NCI-H128 (cell line): ENCODE measurements at regions not wholly inside any gene's neighbourhood (a gene's known extent, or its start where the extent isn't known, plus 50 kb on each side); places are given as distances from the start of the nearest gene placed in this dataset.

Experiments used
- DNase-seq: peaks from one replicate; lab custom pipeline; 2025; ENCODE audit not compliant: unreplicated experiment; lab: John Stamatoyannopoulos, UW

DNA sequence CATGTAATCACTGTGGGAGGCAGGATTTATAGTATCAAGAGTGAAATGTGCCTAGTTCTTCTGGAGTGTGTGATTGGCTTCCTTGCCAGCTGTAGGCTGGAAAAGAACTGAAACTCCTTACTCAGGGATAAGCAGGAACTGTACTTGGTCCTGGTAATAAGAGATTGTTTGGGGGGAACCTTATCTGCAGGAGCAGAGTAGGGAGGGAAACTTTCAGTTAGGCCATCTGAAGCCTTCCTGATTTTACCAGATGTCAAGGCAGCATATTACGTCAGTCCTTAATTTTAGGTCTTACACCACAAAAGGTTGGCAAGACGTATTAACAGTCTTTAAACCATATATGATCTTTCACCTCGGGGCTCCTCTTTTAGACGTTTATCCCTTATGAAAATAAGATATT is 231.5 kb upstream of the FMR1 start:
- no peak for DNase-seq

DNA sequence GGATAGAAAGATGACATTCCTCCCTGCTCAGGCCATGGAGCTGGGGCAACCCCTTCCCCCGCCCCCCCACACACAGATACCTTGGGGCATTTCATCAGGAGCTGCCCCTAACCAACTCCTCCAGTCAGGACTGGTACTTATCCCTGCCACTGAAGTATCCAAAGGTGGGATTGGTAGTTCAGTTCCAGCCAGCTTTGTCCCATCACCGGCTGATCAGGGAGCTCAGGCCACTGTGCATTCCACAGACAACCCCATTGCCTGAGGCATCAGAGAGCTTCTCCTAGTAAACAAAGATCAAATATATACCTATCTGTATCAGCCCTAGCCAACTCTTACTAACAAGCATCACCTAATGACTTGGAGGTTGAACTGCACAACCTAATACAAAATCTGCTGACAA is 218.2 kb upstream of the FMR1 start:
- no peak for DNase-seq

DNA sequence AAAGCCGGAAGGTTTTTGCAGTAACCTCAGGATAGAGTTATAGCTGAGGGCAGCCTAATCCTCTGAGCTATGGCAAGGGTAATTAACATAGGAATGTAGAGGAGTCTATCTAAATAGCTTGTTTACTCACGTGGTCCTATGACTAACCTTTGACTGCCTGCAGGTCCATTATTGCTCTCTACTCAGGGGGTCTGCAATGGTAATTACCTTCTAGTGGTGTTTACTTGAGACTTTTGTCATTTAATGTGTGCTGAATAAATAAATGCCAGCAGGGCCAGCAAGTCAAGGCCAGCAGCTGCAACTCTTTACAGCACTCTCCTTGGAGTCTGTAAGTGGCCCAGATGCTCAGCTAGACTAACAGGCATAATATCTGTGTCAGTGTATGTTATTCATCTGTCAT is 212.7 kb upstream of the FMR1 start:
- no peak for DNase-seq

DNA sequence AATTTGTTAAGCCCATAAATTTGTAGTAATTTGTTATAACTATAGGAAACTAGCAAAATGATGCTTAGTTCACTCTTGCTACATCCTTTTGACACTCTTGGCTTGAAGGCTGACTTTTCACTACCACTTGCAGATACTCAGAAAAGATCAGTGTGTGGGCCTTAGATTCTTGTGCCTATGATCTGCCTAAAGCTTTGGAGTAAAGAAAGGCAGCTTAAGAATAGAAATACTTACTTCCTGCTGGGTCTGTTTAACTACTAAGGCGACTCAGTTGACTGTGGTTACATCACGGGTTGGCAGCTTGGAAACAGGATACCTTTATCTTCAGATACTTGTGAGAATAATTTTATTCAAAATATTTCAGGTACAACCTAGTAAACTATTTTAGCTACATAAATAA is 201.4 kb upstream of the FMR1 start:
- no peak for DNase-seq

DNA sequence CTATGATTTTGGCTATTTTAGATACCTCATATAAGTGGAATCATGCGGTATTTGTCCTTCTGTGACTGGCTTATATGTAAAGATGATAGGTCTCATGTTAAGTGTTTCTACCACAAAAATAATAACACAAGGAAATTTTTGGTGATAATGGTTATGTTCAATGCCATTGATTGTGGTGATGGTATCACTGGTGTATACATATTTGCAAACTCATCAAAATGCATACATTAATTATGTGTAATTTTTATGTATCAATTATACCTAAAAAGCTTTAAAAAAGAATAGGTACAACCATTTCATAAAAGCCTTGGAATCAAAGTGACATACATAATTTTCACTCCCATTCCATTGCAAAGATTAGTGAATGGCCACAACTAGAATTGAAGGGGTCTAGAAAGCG is 178.3 kb upstream of the FMR1 start:
- DNase-seq, result no peak

DNA sequence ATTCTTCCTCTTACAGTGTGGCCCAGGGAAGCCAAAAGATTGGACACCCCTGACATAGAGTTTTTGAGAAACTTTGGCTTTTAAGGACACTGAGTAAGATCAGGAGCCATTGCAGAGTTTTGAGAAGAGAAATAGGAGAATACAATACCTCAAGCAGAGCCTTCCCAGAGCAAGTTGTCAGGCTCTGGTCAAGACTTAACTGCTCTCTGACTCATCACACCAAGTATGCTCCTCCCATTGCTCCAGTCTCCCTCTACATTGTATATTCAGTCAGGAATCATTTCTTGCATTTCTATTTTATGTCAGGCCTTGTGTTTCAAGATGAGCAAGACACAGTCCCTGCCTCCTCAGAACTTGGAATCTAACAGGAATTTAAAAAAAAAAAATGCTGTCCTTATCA is 176.4 kb upstream of the FMR1 start:
- no peak for DNase-seq

DNA sequence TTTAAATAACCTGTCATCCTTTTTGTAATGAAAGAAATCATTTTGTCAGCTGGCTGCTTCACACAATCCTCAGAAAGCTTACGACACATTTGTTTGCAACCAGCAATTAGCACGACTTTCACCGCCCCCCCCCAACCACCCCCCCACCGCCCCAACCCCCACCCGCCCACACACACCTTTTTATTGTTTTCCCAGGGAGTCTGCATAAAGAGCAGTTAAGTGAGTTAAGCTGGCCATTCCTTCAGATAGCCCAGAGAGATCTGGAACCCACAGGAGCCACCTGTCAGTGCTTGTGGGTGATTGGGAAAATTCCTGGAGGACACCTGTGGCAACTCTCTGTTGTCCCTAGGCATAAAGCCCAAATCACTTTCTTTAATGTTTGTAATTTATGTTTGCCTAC is 175.7 kb upstream of the FMR1 start:
- no peak for DNase-seq

DNA sequence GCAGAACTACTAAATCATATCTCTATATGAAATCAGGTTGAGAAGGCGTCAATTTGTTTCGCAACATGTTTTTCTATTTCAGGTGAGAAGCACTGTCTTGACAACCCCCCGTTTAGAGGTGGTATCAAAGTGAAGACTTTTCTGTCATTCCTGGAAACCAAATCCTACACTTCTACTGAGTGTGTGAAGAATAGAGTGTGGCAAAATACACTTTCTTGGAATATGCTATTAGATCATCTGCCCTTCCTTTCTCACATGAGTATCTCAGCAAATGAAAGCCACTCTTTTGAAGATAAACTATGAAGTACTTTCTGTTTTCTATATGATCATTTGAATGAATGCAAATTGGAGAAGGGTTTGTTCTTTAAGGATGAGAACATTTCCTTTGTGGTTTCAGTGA is 174.0 kb upstream of the FMR1 start:
- no peak for DNase-seq

DNA sequence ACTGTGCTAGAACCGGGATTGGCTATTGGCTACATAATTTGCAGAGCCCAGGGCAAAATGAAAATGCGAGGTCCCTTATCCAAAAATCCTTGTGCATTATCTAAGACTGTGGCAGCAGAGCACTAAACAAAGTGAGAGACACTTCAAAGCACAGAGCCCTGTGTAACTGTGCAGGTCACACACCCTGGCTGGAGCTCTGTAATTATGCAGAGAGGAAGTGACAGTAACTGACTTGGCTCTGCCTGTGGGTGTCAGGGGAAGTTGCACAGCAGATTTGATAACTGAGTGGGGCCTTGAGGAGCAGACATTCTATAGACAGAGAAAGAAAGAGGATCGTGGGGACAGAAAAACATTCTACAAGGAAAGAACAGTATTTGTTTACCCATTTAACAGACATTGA is 173.5 kb upstream of the FMR1 start:
- no peak for DNase-seq

DNA sequence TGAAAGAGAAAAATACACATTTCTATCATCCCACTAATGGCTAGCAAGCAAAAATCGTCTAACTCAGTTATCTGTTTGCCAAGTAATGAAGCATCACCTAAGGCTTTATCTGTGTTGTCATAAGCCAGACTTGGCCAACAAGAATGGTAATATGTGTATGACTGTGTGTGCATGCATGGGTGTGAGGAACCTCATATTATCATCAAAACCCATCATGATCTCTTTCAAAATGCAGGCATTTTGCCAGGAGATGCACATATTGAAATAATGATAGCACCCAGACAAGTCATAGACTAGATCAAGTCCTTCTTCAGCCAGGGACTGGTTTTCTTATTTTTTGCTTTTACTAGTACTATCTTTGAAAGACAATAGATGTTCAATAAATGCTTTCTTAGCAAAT is 172.5 kb upstream of the FMR1 start:
- no peak for DNase-seq

DNA sequence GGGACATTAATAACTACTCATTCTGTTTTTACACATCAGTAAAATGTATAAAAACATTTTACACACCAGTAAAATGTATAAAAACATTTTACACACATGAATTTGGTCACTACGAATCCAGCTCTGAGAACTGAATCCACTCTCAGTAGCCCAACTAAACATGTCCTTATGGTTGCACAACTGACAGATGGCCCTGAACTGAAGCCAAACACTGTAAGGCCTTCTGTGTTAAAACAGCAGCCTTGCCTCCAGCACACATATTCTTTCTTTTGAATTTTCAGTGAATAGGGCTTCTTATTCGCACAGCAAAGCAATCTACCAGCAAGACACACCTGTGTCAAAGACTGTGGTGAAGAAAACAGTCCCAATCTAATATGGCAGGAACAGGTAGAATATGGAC is 169.9 kb upstream of the FMR1 start:
- no peak for DNase-seq

DNA sequence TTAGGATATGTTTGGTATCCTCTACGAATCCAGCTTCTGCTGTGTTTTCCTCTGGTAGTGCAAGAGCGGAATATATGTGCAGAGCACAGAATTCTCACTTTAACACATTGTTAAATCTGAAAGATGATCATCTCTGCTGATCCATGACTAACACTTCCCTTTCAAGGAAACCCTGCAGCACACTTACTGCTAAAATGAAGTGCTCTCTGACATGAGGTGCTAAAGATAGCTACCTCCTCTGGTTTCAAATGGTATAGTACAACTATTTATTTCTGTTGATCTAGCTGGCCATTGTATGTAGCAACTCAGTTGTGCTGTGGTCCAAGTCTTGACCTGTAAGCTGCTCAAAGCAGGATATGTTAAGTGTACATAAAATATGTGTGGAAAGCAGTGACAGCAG is 162.4 kb upstream of the FMR1 start:
- DNase-seq, result no peak

DNA sequence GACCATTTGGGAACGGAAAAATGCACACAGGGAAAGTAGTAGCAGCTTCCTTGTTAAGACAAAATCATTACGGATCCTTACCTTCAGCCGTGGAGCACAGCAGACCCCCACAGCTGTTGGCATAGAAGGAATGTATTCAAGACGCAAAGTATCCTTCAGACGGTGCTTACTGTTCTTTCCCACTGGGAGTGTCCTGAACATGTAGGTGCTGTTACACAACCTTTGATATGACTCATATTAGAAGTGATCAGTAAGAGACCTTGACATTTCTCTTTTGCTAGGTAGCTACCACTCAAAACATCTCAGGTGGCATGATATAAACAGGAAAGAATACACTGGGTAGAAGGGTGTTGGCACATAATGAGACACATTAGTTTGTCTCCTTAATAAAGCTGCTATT is 154.0 kb upstream of the FMR1 start:
- DNase-seq, result no peak

DNA sequence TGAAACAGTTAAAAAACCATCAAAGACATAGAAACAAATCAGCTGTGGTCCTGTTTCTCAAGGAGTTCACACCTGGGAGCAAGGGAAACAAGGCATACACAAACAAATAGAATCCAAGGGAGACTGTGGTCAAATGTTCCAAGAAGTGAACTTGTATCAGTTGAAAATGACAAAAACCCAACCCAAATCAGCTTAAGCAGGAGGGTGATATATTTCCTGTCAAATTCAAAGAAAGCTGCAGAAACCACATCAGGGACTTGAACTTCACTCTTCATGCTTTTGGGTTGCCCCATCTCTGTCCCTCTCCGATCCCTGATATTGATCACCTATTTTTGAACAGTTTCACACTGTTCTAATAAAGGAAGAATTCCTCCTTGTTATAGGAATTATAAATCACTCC is 148.6 kb upstream of the FMR1 start:
- DNase-seq, result no peak

DNA sequence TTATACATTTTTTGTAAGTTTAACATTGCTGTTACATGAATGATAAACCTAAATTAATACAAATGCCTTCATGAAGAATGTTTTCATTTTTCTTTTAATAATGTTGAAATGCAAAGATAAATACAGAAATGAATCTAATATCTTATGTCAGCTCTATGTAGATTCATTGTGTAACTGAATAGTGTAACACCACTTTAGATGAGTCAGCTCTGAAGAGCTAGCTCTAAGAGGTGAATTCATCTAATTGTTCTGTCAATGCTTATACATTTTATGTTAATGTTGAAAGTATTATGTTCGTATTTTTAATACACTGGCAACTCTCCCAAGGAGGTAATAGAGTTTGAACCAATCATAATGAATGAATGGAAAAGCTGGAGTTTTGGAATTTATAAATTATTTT is 146.9 kb upstream of the FMR1 start:
- DNase-seq, result no peak

DNA sequence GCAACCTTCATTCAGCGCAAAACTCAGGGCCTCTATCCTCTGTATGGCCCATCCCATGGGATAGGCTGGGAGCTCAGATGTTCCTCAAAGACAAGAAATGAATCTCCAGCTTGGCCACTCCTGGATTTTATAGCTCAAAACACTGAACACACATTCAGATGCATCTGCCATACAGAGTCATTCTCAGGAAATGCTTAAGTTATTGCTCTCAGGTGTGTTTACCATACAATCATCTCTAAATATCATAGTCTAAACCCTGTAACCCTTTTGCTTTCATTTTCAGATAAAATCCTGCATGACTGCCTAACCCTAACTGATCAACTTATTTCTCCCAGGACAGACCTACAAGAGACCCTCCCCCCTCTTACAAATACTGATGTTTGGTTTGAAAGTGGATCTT is 140.9 kb upstream of the FMR1 start:
- no peak for DNase-seq

DNA sequence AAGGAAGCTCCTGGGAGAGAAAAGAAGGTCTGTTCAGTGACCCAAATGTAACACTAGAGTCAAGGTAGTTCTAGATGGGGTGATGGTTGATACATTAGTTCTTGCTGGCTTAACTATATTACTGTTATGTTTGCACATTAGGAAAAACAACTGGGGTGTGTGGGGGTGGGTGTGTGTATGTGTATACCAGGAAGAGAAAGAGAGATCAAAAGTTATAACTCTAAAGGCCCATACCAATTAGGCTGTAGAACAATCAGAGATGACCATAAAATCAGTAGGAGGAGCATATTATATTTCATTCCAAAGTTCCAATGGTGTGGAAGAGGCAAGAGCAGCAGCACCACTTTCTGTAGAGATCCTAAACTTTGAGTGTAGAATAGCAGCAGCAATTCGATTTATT is 134.7 kb upstream of the FMR1 start:
- no peak for DNase-seq

DNA sequence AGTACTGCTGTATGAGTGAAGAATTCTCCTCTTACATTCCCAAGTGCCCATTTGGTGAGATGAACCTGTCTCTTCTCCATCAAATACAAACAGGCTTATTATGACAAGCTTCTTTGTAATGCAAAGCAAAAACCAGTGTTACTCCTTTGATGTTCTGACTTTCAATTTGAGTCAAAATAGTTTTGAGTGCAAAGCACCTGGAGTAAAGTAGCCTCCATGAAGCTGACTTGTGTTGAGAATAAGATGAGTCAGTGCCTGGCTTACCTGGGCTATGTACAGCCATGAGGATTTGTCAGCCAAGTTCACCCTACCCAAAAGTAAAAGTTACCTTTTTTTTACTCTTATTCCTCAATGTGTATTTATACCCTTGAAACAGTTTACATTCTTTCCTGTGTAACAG is 132.5 kb upstream of the FMR1 start:
- DNase-seq, result no peak

DNA sequence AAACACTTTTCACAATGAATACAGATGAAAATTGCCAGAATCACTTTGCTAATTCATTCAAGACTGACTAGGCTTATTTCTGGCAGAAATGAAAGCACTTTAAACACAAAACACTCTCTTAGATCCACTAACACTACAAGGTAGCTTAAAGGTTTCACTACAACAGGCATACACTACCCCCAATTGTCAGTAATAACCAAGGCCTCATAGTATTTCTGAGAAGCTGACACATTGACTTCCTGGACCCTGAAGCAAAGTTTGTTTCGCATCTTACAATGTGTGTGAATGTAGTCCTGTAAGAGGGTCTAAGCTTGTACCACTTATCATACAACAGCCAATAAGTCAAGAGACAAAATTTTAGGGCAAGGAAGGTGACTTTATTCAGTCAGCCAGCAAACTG is 129.9 kb upstream of the FMR1 start:
- no peak for DNase-seq

DNA sequence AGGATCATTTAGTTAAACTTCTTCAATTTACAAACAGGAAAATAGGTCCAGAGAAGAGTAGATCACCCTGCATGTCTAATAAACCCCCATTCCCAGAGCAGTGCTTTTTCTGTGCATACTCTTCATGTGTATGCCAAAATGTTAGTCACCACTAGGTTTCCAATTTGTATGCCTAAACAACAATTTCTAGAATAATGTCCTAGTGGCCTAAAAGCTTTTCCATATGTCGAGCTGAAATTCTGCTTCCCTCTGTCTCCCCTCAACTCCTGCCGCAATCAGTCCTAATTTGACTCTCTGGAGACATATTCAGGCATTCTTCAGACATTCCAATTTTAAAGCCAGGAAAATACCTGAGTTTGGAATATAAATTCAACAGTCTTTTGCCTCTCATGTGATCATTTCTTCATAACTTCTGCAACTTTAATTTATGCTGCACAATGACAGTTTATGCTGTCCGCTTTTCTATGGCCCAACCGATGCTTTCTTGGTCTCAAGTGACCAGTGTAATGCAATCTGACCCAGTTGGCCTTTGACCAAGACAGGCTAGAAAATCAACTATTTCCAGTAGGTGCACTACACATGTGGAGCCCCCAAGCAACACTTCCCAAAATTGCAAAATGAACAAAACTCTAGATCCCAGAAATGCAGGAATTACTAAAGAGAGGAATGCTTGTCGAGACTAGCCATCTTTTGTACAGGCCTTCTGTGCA is 122.9 kb upstream of the FMR1 start:
- DNase-seq, result no peak

DNA sequence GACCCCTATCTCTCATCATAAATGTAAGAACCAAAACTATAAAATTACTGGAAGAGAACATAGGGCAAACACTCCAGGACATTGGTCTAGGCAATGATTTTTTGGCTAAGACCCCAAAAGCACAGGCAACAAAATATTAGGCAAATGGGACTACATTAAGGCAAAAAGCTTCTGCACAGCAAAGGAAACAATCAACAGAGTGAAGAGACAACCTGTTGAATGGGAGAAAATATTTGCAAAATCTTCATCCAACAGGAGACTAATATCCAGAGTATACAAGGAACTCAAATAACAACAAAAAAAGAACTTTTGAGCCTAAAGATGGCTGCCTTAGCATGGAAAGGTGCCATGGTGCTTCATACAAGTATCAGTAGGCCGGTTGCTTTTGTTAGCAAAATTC is 111.1 kb upstream of the FMR1 start:
- no peak for DNase-seq

DNA sequence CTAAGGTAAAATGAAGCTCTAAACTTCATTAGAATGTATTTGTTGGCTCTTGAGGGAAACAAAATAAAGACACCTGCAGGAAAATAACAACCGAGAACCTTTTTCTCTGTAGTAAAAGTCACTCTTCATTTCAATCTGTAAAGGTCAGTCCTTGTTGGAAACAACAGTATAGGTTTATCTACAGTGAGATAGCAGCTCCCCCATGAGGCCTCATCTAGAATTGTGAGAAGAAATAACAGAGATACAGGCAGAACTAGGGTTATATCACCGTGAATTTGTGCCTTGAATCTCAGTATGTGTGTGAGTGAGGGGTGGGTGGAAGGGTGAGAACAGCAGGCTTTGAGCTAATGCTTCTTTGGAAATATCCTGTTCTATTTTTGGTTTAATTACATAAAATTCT is 107.8 kb upstream of the FMR1 start:
- DNase-seq, result peak; percentile 0

DNA sequence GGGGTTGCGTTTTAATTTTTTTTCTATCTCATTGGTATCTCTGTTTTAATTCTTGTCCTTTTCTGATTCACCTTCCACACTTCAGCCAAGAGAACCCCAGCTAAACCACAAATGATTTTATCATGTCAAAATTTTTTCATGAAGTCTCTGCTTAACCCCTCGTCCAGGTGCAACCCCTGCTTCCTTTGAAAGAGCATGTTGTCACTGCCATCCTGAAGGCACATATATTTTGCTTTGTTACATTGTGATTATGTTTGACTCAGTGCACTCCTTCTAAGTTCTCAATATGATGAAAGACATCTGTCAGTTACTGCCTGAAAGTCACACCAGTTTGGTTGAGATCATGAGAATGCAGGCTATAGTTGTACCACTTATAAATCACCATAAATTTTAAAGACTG is 99.9 kb upstream of the FMR1 start:
- DNase-seq, result no peak

DNA sequence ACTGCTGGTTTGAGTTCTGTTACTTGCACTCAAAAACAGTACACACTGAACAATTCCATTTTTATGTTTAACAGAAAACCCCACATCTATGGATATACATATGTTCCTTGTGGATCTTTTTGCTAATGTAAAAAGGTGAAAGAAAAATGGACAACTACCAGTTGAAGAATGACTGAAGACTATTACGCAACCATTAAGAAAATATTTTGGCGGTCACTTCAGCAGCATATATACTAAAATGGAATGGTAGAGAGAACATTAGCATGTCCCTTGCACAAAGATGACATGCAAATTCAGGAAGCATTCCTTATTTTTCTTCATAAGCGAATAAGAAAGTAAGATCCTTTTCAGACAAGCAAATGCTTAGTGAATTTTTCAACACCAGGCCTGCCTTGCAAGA is 84.6 kb upstream of the FMR1 start:
- DNase-seq, result no peak
